OCI-LY1 (cell line): ENCODE measurements at regions not wholly inside any gene's neighbourhood (a gene's known extent, or its start where the extent isn't known, plus 50 kb on each side); places are given as distances from the start of the nearest gene placed in this dataset.

Experiments used
- H2AFZ ChIP-seq: fragments of 200-600 bp; sonication (generic), shearing (Covaris generic); 2 replicates; pipeline ENCODE4 v1.6.0; 2014; ENCODE audit warnings: antibody characterized with exemption, mild to moderate bottlenecking, low read length
- H3F3A ChIP-seq: fragments of 200-600 bp; sonication (generic), shearing (Covaris generic); 2 replicates; pipeline ENCODE4 v1.6.0; 2014; ENCODE audit warnings: mild to moderate bottlenecking, antibody characterized with exemption, low read length, moderate library complexity; ENCODE audit not compliant: insufficient read depth
- H3K27ac ChIP-seq: fragments of 200-600 bp; sonication (generic); 2 replicates; pipeline ENCODE4 v1.5.1; 2014; ENCODE audit warnings: low read length, mixed run types, mild to moderate bottlenecking, low read depth; ENCODE audit not compliant: poor library complexity, severe bottlenecking
- H3K27me3 ChIP-seq: fragments of 200-600 bp; sonication (generic); 2 replicates; pipeline ENCODE4 v1.6.0; 2014; ENCODE audit warnings: antibody characterized with exemption, mild to moderate bottlenecking, low read length, moderate library complexity; ENCODE audit not compliant: insufficient read depth
- H3K36me3 ChIP-seq: fragments of 200-600 bp; sonication (generic); 2 replicates; pipeline ENCODE4 v1.6.1; 2014; ENCODE audit warnings: mild to moderate bottlenecking, antibody characterized with exemption, low read length, moderate library complexity, mixed read lengths; ENCODE audit not compliant: insufficient read depth
- H3K4me1 ChIP-seq: fragments of 200-600 bp; sonication (generic); 2 replicates; pipeline ENCODE4 v1.5.1; 2014; ENCODE audit warnings: mild to moderate bottlenecking, low read length, moderate library complexity; ENCODE audit not compliant: insufficient read depth, severe bottlenecking
- H3K4me2 ChIP-seq: fragments of 200-600 bp; sonication (generic), shearing (Covaris generic); 2 replicates; pipeline ENCODE4 v1.6.1; 2014; ENCODE audit warnings: low read length
- H3K4me3 ChIP-seq: fragments of 200-600 bp; sonication (generic); 2 replicates; pipeline ENCODE4 v1.5.1; 2014; ENCODE audit warnings: low read length, low read depth, mild to moderate bottlenecking, mixed read lengths; ENCODE audit not compliant: poor library complexity, severe bottlenecking
- H3K79me2 ChIP-seq: fragments of 200-600 bp; shearing (Covaris generic); 2 replicates; pipeline ENCODE4 v1.6.1; 2016; ENCODE audit warnings: mixed run types, low read length, mixed read lengths; ENCODE audit not compliant: insufficient read depth
- H3K9ac ChIP-seq: fragments of 200-600 bp; sonication (generic), shearing (Covaris generic); 2 replicates; pipeline ENCODE4 v1.6.1; 2014; ENCODE audit warnings: mild to moderate bottlenecking, low read length, mixed read lengths
- H3K9me2 ChIP-seq: fragments of 200-600 bp; sonication (generic), shearing (Covaris generic); 2 replicates; pipeline ENCODE4 v1.6.1; 2014; ENCODE audit warnings: low read depth, mild to moderate bottlenecking, low read length, mixed read lengths
- H3K9me3 ChIP-seq: fragments of 200-600 bp; shearing (Covaris generic); 2 replicates; pipeline ENCODE4 v1.6.1; 2014; ENCODE audit warnings: low read length, mixed read lengths
- H4K20me1 ChIP-seq: fragments of 200-600 bp; sonication (generic), shearing (Covaris generic); 2 replicates; pipeline ENCODE4 v1.6.0; 2016; ENCODE audit warnings: mild to moderate bottlenecking, low read length; ENCODE audit not compliant: insufficient read depth
- CTCF ChIP-seq: fragments of 200-600 bp; sonication (generic), shearing (Covaris generic); IDR thresholded peaks from 2 replicates; pipeline ENCODE4 v1.5.1; 2017; ENCODE audit warnings: mild to moderate bottlenecking, antibody characterized with exemption, low read length, moderate library complexity, mixed read lengths
- EZH2 ChIP-seq: fragments of 200-600 bp; sonication (generic), shearing (Covaris generic); IDR thresholded peaks from 2 replicates; pipeline ENCODE4 v1.8.0; 2017; ENCODE audit warnings: borderline replicate concordance, mixed run types, mild to moderate bottlenecking, antibody characterized with exemption, low read length, moderate library complexity, mixed read lengths

GRCh38 chr11:22478169-22478568 lies 140.0 kb downstream of the SLC17A6 start:
- Histone ChIP-seq H3K27me3 (no peaks in the 10 kb centered on the region), H3K9me3 (no peaks in the 10 kb centered on the region), H3K4me2 (no peak overlapping the region), H3K27ac (no peak overlapping the region), H3K9ac (no peak overlapping the region), H3K4me1 (no peaks in the 10 kb centered on the region), H3K9me2 (no peaks in the 10 kb centered on the region), H3F3A (no peaks in the 10 kb centered on the region), H4K20me1 (no peaks in the 10 kb centered on the region), H3K79me2 (no peaks in the 10 kb centered on the region), H3K4me3 (no peak overlapping the region), H2AFZ (no peak overlapping the region), H3K36me3 (no peaks in the 10 kb centered on the region)
- TF ChIP-seq EZH2, result no peak
- no peak for TF ChIP-seq CTCF

- H3F3A ChIP-seq, result no peaks in the 10 kb centered on the region
- H3K4me3 ChIP-seq, result no peak overlapping the region
- no peak overlapping the region for H2AFZ ChIP-seq
- TF ChIP-seq EZH2 (no peak), CTCF (no peak)
- H3K9ac ChIP-seq, result no peak overlapping the region
- no peaks in the 10 kb centered on the region for H4K20me1 ChIP-seq
- H3K79me2 ChIP-seq, result no peaks in the 10 kb centered on the region
- H3K9me3 ChIP-seq, result no peaks in the 10 kb centered on the region
- H3K27ac ChIP-seq, result no peak overlapping the region
- H3K9me2 ChIP-seq, result no peaks in the 10 kb centered on the region
- H3K4me1 ChIP-seq, result no peaks in the 10 kb centered on the region
- no peak overlapping the region for H3K4me2 ChIP-seq
- H3K27me3 ChIP-seq, result no peaks in the 10 kb centered on the region
- H3K36me3 ChIP-seq, result no peaks in the 10 kb centered on the region
Observed at GRCh38 chr11:22477312-22477711, 139.1 kb downstream of the SLC17A6 start.

GRCh38 chr11:22476589-22476988 lies 138.4 kb downstream of the SLC17A6 start:
- no peak overlapping the region for H2AFZ ChIP-seq
- H3F3A ChIP-seq, result no peaks in the 10 kb centered on the region
- no peaks in the 10 kb centered on the region for H3K9me3 ChIP-seq
- H3K4me3 ChIP-seq, result no peak overlapping the region
- no peaks in the 10 kb centered on the region for H4K20me1 ChIP-seq
- H3K9me2 ChIP-seq, result no peaks in the 10 kb centered on the region
- H3K4me2 ChIP-seq, result no peak overlapping the region
- H3K9ac ChIP-seq, result no peak overlapping the region
- no peaks in the 10 kb centered on the region for H3K4me1 ChIP-seq
- H3K27me3 ChIP-seq, result no peaks in the 10 kb centered on the region
- H3K27ac ChIP-seq, result no peak overlapping the region
- no peaks in the 10 kb centered on the region for H3K36me3 ChIP-seq
- no peaks in the 10 kb centered on the region for H3K79me2 ChIP-seq
- TF ChIP-seq CTCF, result no peak
- TF ChIP-seq EZH2, result no peak
